Activated CD4-positive, alpha-beta T cell treated with anti-CD3 and anti-CD28 coated beads, Interleukin-2, Interleukin-6, amounts not matched to agents 100 ng/mL and 50 ng/mL, durations not matched to agents 16 hours and 8 hours (primary cell): ENCODE measurements at regions not wholly inside any gene's neighbourhood (a gene's known extent, or its start where the extent isn't known, plus 50 kb on each side); places are given as distances from the start of the nearest gene placed in this dataset.

Source experiments
- DNase-seq: peaks from one replicate; pipeline ENCODE4 v3.0.0-alpha.2; 2020

DNA sequence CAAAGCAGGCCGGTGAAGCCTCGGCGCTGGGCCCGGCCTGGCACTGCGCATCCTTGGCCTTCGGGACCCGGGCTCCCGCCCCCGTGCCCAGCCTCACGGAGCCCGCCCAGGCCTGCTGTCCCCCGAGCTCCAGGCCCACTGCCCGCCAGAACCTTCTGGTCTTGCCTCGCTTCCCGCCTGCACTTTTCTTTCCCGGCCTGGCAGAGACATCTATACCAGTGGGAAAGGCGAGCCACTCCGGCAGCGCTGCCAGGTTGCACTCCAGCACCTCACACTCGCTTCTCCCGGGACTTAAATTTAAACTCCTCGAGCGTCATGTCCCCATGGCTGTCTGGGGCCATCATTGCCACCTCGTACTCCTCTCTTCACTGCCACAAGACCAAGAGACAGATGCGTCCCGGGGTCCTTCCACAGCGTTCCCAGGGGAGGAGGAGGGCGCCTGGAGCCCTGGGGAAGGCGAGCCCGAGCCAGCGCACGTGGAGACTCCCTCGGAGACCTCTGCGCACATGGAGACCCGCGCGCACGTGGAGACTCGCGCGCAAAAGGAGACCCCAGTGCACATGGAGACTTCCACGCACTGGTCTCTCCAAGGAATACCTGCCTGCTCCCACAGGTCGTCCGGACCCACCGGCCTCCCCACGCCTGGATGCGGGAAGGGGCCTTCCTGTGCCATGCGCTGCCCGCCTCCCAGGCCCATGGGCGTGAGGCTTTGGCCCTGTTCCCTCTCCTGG lies 253.1 kb upstream of the SALL3 start:
- DNase-seq, result no peak

- no peak for DNase-seq
Observed at GRCh38 chr18:78727057-78727739, 252.4 kb upstream of the SALL3 start.

GRCh38 chr18:78727877-78728783 lies 251.5 kb upstream of the SALL3 start:
- DNase-seq, result no peak

DNA sequence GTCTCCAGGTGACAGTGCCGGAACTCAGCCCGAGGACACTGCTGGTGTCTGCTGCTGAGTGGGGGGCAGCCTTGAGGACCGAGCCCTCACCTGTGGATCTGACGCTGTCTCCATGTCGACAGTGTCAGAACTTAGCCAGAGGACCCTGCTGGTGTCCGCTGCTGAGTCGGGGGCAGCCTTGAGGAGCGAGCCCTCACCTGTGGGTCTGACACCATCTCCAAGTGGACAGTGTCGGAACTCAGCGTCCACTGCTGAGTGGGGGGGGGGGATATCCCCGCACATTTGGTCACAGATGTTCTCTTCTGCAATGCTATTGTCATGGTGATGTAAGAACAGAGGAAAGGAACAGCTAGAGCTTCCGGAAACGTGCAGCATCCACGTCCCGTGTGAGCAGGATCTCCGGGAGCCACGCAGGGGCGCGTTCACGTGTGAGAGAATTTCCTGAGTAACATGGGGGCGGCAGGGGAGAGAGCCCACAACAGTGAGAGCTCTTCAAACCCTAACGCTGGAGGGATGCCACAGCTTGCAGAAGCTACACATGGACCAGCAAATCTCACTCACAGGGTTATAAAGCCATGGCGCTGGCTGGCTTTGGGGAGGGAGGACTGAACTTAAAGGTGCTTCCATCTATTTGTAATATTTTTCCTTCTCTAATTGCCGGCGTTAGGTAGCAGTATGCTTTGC lies 250.7 kb upstream of the SALL3 start:
- DNase-seq, result no peak

GRCh38 chr18:78730546-78730945 lies 249.1 kb upstream of the SALL3 start:
- DNase-seq, result no peak

- DNase-seq, result no peak
Observed at GRCh38 chr18:78731016-78731397, 248.6 kb upstream of the SALL3 start.

DNA sequence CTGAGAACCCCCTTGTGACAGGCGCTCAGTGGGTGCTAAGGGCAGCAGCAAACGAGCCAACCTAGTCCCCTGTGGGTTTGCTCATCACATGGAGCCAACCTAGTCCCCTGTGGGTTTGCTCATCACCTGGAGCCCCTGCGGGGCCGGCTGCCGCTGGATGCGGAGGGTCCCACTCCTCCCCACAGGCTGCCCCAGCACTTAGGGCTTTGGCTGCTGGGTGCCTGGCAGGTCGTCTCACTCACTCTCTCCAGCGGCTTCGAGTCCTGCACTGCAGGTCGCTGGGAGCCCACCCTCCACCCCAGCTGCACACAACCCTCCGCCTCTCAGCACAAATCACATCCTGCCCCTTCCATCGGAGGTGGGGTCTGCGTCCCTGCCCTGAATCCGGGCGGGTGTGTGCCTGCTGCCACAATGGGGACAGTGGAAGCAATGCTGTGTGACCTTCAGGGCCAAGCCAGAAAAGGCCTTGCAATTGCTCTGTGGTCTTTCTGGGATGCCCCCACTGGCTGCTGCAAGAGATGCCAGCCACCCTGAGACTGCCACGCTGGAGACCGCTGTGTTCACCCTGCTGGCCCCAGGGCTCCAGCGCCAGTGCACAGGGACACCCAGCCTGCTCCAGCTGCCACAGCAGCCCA lies 248.1 kb upstream of the SALL3 start:
- DNase-seq, result no peak

DNA sequence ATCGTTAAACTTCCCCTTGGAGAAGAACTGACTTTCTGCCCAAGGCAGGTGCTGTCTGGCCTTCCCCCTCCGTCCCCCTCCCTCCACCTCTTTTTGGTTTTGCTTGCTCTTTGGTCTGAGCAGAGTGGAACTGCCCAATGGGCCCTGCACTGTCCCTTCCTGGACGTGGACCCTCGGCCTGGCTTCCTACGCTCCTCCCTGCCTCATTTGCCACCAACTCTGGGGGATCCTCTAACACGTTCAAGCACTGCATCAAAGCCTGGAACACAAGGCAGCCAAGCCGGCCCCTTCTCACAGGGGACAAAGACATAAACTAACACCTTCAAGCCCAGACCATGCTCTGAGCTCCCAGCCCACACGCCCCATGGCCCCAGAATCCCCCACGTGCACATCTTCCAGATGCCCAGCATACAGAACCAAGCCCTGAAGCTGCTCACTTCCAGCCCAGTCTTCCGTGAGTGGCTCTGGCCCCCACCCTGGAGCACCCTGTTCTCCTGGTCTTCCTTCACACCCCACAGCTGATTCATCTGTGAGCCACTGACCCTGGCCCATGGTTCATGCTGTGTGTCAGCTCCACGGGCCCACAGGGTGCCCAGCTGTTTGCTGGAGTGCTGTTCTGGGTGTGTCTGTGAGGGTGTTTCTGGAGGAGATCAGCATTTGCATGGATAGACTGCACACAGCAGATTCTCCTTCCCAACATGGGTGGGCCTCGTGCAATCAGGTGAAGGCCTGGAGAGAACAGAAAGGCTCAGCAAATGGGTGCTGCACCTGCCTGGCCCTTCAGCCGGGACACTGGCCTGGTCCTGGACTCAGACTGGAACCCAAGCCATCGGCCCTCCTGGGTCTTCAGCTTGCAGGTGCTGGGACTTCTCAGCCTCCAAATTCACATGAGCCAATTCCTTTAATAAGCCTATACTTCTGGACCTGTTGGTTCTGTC lies 247.1 kb upstream of the SALL3 start:
- DNase-seq, result no peak

- no peak for DNase-seq
Observed at GRCh38 chr18:78733762-78734613, 245.6 kb upstream of the SALL3 start.

- no peak for DNase-seq
Observed at GRCh38 chr18:78734614-78734945, 245.0 kb upstream of the SALL3 start.

DNA sequence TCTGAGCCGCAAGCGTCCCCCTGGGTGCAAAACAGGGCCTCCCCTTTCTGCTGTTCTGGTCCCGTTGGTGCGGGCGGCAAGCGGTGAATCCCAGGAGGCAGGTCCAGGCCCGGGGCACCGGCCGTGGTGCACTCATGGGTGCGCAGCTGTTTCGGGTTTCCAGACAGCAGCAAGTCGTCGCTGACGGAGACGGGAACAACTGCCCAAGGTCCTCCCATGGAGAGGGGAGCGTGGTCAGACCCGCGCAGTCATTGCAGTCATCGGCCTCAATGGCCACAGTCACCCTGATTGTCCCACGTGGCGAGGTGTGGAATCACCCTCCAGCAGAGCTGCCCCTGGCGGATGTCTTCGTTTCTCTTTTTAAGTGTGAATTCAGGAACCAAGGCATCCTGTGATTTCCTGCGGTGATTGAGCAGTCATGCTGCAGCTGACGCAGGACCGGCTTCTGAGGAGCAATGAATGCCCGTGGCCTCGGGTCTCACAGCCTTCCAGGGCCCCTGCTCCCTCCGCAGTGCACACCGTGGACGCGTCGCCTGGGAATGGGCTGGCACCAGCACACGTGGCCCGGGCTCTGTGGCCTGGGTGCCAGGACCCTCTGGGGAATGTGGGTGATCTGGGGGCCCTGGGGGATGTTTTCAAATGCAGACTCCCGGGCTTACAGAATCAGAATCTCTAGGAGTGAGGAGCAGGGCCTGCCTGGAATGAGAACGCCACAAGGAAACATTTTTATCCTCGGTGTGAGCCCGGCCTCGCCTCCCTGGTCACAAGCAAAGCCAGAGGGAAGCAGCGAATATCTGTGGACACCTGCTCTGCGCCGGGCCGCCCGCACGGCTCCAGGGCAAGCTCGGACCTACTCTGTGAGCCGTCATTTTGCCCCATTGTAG lies 244.2 kb upstream of the SALL3 start:
- no peak for DNase-seq

- DNase-seq, result no peak
Observed at GRCh38 chr18:78736015-78736690, 243.5 kb upstream of the SALL3 start.

DNA sequence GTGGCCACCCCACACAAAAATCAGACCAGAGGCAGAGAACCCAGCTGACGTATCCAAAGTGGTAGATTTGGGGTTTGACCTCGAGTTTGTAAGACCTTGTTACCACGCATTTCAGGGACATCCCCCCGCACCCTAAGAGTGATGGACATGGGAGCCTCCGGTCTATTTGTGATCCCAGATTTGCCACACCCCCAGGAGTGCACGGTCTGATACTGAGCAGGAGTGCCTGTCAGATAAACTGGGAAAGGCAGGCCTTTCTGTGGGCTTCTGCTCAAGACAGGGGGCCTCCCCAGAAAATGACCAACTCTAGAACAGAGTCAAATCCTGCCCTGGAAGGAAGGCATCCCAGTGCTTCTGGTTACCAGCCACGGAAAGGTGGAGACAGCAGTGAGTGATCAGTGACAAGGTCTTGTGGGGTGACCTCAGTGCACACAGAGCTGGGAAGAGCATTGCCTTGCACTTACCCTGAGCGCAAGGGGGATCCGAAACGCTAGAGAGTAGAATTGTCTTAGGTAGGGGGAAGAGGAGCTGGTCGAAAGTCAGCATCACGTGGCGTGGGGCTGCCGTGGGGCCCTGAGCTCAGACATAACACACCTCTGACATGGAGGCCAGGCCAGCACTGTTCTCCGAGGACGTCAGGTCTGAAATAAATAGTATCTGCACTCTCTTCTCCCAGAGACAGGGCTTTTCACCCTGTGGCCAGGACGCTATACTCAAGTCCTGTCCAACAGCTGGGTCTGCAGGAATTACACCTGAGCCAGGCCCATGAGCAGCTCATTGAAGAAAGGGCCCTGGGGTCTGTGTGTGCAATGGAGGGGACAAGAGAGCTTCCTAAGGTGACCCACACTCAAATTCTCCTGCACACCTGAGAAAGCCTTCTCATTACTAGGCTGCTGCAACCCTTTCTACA lies 242.4 kb upstream of the SALL3 start:
- DNase-seq, result no peak

DNA sequence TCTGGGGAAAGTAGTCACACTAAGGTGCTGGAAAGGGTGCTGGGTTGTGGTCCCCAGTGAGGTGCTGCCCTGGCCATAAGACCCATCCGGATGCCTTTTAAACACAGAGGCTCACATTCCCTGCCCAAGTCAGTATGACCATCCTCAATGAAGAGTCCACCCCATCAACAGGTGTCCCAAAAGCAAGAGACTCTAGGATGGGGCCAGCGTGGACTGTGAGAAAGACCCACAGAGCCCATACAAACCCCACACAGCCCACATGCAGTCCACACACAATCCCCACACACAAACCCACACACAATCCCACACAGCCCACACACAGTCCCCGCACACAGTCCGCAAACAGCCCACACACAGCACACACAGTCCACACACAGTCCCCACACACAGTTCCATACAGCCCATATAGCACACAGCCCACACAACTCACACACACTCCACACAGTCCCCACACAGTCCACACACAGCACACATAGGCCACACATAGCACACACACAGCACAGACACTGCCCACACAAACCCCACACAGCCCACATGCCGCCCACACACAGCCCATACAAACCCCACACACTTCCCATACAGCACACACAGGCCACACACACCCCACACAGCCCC lies 241.4 kb upstream of the SALL3 start:
- no peak for DNase-seq

- no peak for DNase-seq
Observed at GRCh38 chr18:78739115-78739514, 240.5 kb upstream of the SALL3 start.

GRCh38 chr18:78739882-78740677 lies 239.5 kb upstream of the SALL3 start:
- DNase-seq, result no peak
